GM19328 (cell line): ENCODE measurements at regions not wholly inside any gene's neighbourhood (a gene's known extent, or its start where the extent isn't known, plus 50 kb on each side); places are given as distances from the start of the nearest gene placed in this dataset.

Experiments
- ATAC-seq: cut with Tn5 transposase; IDR thresholded peaks from one replicate; pipeline ENCODE4 v1.9.1; 2021; ENCODE audit warnings: mild to moderate bottlenecking, moderate library complexity; ENCODE audit not compliant: unreplicated experiment

DNA sequence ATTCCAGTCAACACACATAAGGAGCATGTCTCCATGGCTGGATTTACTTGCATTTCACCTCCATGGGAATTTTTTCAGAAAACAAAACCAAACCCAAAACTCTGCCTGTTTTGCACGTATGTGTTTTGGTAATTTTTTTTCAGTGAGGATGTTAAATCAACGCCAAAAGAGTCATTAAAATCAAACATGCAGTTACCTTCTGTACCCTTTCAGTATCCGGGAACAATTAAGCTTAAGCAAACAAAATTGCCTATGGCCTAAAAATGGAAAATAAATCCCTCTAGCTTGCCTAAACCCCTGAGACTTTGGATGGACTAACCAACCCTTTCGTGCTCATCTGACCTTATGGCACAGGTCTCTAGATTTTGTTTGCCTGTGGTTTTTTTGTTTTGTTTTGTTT lies 209.2 kb upstream of the KLF4 start:
- ATAC-seq, result no peak

- no peak for ATAC-seq
These were observed 206.7 kb upstream of the KLF4 start for GRCh38 chr9:107696302-107696701.

GRCh38 chr9:107694390-107694789 lies 204.8 kb upstream of the KLF4 start:
- ATAC-seq, result no peak

- no peak for ATAC-seq
These were observed 204.2 kb upstream of the KLF4 start for GRCh38 chr9:107693625-107694326.

DNA sequence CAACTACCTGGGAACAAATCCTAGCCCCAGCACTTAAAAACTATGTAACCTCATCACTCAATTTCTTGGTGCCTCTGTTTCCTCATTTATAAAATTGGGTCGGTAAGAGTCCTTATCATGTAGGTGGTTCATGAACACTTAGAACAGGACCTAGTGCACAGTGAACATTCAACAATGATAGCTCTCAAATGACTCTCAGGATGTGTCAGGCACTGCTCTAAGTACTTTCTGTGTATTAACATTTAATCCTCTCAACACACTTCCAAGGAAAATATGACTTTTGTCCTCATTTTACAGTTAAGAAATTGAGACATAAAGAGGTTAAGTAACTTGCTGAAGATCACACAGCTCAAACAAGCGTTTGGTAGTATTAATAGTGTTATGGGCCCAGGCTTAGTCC lies 202.1 kb upstream of the KLF4 start:
- ATAC-seq, result no peak

GRCh38 chr9:107690021-107690420 lies 200.5 kb upstream of the KLF4 start:
- ATAC-seq, result no peak

- ATAC-seq, result no peak
These were observed 199.2 kb upstream of the KLF4 start for GRCh38 chr9:107688728-107689127.

DNA sequence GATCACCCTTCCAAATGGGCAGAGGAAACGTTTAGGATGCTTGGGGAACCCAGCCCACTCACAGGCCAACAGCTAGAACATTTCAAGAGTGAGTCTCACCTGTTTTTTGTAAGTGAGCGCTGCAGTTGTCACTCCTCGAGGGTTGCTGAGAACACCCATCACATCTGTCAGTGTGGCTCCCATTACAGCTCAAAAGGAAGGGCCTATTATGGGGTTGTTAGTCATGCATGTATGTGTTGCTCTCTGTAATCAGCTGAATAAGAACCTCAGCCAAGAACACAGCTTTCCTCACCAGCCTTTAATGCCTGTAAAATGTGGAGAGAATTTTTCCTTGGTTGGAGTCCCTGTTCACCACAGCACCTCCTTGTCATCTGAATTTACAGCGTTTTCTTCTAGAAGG lies 196.3 kb upstream of the KLF4 start:
- ATAC-seq, result no peak

DNA sequence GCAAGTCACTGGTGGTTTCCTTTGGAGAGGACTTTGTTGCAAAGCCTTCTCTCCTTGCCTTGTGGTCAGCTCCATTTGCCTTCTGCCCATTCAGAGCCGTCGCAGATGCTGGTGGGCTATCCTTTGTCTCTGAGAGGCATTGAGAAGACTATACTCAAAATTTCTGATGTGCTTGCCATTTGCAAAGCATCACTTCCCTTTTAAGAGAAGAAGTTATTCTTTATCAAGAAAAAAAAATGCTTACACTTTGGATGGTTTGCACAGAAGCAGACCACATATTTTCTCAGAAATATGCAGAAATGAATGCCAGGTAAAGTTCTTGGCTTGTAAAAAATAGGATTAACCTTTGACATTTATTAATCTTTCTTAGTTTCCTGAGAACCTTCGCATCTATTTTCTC lies 195.8 kb upstream of the KLF4 start:
- ATAC-seq, result no peak

- ATAC-seq, result no peak
These were observed 194.7 kb upstream of the KLF4 start for GRCh38 chr9:107684224-107684623.

DNA sequence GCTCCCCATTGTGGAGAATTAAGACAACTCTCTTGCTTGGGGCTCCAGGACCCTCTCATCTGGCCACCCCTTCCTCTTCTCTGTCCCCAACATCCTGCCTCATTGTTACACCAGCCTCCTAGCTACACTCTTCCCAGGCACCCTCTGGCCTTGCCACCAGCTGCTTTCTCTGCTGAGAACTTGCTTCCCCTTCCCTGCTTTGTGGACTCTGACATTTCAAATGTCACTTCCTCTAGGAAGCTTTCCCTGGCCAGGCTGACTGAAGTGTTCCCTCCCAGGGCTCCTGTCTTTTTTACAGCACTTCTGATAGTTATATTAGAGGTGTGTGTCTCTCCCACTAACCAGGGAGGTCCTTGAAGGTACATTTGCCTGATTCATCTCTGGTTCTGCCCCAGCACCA lies 194.0 kb upstream of the KLF4 start:
- no peak for ATAC-seq

- ATAC-seq, result no peak
These were observed 192.4 kb upstream of the KLF4 start for GRCh38 chr9:107681988-107682387.

DNA sequence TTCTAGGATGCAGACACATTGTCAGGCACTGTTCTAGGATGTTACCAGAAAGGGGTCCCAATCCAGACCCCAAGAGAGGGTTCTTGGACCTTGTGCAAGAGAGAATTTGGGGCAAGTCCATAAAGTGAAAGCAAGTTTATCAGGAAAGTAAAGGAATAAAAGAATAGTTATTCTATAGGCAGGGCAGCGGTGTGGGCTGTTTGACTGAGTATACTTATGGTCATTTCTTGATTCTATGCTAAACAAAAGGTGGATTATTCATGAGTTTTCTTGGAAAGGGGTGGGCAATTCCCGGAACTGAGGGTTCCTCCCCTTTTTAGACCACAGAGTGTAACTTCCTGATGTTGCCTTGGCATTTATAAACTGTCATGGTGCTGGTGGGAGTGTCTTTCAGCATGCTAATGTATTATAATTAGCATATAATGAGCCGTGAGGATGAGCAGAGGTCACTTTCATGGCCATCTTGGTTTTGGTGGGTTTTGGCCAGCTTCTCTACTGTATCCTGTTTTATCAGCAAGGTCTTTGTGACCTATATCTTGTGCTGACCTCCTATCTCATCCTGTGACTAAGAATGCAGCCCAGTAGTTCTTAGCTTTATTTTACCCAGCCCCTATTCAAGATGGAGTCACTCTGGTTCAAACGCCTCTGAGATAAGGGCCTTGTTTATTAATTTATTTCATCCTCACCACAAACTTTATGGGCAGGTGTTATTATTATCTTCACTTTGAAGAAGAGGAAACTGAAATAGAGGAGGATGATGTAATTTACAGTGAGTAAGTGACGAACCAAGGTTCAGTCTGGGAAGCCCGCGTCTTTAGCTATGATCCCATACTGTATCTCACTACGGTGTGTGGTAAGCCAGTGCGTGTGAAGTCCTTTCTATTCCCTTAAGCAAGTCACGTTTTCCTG lies 186.0 kb upstream of the KLF4 start:
- ATAC-seq, result no peak

DNA sequence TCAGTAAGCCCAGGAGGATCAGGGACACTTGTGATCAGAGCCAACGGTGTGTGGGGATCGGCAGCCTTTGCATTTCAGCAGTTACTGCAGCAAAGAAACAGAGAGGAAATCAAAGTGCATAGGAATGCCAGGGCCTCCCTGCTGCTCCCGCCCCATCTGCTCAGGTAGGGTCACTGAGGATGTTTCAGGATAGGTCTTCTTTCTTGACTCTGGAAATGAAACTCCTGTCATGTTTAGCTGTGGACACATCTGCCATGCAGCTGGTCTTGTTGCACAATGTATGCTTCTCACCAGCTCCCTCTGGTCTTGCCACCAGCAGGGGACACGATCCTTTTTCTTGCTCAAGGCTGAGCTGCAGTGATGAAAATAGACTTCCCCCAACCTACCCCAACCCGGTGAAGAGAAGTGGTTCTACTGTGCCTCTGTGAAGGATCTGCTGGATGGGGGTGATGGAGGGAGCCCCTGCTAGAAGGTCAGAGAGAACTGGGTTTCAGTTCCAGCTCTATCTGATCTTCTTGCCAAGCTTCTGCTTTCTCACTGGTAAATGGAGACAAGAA lies 185.2 kb upstream of the KLF4 start:
- ATAC-seq, result no peak

DNA sequence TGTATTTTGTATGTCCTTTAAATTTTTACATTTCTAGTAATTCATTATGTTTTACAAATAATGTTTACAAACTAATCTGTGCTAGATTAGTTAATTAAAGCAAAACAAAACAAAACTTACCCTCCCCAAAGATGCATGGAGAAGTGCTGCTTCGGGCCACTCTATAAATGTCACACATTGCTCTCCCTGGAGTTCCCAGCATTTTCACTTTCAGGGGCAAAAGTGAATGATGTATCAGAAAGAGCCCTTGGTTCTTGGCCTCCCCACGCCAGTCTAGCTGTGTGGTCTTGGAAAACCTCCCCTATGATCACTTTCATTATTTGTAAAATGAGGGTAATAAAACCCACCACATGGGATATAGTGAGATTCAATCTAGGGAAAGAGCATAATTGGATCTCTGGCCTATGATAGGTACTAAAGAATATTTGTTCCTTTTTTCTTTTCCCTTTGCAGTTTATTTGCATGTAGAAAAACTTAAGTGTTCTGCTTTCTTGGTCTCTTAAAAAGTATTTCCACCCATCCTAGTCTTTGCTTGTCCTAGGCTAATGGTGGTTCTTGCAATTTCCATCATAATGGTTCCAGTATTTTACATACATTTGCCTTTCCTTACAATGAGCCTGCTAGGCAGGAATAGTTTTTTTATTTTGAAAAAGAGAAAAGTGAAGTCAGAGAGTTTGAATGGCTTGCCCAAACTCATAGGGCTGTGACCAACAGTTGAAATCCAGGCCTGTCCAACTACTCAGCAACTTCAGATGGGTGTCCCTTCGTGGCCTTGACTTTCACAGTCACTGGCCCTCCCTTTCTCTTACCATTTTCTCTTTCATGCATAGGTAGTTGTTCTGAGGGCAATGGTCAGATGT lies 184.5 kb upstream of the KLF4 start:
- no peak for ATAC-seq

DNA sequence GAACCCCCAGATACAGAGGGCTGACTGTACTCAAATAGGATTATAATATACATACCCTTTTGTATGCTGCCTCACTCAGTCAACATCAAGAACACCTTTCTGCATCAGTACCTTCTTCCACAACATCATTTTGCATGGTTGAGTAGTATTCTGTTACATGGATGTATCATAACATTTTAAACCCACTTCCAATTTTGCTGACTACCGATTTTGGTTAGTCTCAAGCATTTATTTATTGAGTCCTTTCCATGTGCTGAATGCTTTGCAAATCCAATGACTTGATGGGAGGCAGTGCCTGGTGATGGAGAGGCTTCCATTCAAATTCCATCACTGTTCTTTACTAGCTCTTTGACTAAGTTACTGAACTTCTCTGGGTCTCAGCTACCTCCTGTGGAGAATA lies 182.0 kb upstream of the KLF4 start:
- no peak for ATAC-seq

- ATAC-seq, result no peak
These were observed 179.9 kb upstream of the KLF4 start for GRCh38 chr9:107669422-107669821.

DNA sequence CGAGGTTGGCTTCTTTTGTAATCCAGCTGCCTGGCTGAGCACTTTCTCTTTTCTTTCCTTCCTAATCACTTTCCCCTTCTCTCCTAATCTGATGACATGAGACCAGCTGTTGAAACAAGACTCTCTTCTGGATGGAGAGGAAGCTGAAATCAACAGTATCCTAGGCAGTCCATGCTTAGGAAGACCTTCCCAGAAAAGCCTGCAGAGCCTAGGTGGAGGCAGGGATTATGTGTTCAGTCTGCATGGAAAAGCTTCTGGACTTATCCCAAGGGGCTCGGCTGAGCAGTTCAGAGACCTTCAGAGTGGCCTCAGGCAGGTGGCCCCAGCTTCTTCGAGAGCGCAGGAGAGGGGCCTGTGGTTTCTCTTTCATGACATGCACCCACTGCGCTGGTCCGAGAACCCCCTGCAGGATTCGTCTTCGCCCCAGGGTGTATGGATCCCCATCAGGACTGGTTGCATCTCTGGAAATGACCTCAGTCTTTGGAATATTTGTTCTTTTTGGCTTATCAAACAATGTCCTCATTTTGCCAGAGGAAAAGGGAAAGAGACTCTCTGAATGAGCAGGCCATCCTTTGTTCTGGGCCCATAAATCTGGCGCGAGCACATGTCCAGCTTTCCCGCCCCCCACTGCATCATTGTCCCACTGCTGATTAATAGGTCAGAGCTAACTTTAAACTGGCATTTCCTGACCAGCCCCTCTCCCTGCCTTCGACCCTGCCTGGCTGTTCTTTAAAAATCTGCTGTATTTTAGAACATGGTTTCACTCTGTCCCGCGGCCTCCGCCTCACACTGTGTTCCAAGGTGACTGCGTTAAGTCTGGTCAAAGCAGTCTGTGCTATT lies 177.9 kb upstream of the KLF4 start:
- ATAC-seq, result no peak

GRCh38 chr9:107665057-107665456 lies 175.5 kb upstream of the KLF4 start:
- ATAC-seq, result no peak

DNA sequence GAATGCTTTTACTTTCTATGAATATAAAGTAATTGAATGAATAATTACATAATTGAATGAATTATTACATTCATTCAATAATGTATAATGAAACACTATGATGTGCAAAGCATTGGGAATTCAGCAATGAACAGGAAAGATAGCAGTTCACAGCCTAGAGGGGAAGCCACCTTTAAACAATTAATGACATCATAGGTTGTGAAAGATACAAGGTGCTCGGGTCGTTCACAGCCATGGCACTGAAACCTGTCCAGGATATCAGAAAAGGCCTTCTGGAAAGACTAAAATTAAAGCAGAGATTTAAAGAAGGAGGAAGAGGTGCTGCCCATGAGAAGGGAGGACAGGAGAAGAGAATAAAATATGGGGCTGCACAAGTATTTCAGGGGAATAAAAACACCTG lies 171.4 kb upstream of the KLF4 start:
- no peak for ATAC-seq
